AG20443 (cell line): ENCODE measurements at regions not wholly inside any gene's neighbourhood (a gene's known extent, or its start where the extent isn't known, plus 50 kb on each side); places are given as distances from the start of the nearest gene placed in this dataset.

Experiments used
- DNase-seq: peaks from one replicate; pipeline ENCODE4 v3.0.0; 2012; ENCODE audit warnings: low spot score, mixed read lengths

GRCh38 chr18:72470391-72470790 is 73.8 kb downstream of the CBLN2 start:
- DNase-seq, result no peak

- DNase-seq, result no peak
These were observed 76.0 kb downstream of the CBLN2 start for GRCh38 chr18:72468021-72468710.

GRCh38 chr18:72460210-72460680 is 83.9 kb downstream of the CBLN2 start:
- no peak for DNase-seq

- DNase-seq, result no peak
These were observed 85.9 kb downstream of the CBLN2 start for GRCh38 chr18:72458271-72458670.

- no peak for DNase-seq
These were observed 87.3 kb downstream of the CBLN2 start for GRCh38 chr18:72456802-72457201.

- no peak for DNase-seq
These were observed 91.8 kb downstream of the CBLN2 start for GRCh38 chr18:72452328-72452727.

GRCh38 chr18:72444798-72445155 is 99.4 kb downstream of the CBLN2 start:
- DNase-seq, result no peak

GRCh38 chr18:72444111-72444797 is 99.9 kb downstream of the CBLN2 start:
- no peak for DNase-seq

GRCh38 chr18:72436401-72436800 is 107.7 kb downstream of the CBLN2 start:
- DNase-seq, result no peak

- DNase-seq, result no peak
These were observed 110.4 kb downstream of the CBLN2 start for GRCh38 chr18:72433756-72434155.

GRCh38 chr18:72427721-72428120 is 116.4 kb downstream of the CBLN2 start:
- DNase-seq, result no peak

- DNase-seq, result no peak
These were observed 124.2 kb downstream of the CBLN2 start for GRCh38 chr18:72419914-72420313.

GRCh38 chr18:72412927-72413326 is 131.2 kb downstream of the CBLN2 start:
- DNase-seq, result no peak

GRCh38 chr18:72411261-72411660 is 132.9 kb downstream of the CBLN2 start:
- no peak for DNase-seq

GRCh38 chr18:72410399-72410798 is 133.7 kb downstream of the CBLN2 start:
- DNase-seq, result no peak

- no peak for DNase-seq
These were observed 134.2 kb downstream of the CBLN2 start for GRCh38 chr18:72409903-72410302.

- no peak for DNase-seq
These were observed 137.1 kb downstream of the CBLN2 start for GRCh38 chr18:72407048-72407447.

GRCh38 chr18:72391951-72392350 is 152.2 kb downstream of the CBLN2 start:
- no peak for DNase-seq

GRCh38 chr18:72391427-72391826 is 152.7 kb downstream of the CBLN2 start:
- DNase-seq, result no peak

GRCh38 chr18:72378016-72378415 is 166.1 kb downstream of the CBLN2 start:
- DNase-seq, result no peak

GRCh38 chr18:72376256-72376655 is 167.9 kb downstream of the CBLN2 start:
- DNase-seq, result no peak

GRCh38 chr18:72375618-72376017 is 168.5 kb downstream of the CBLN2 start:
- DNase-seq, result no peak

GRCh38 chr18:72372076-72372475 is 172.1 kb downstream of the CBLN2 start:
- DNase-seq, result no peak

GRCh38 chr18:72368308-72368707 is 175.8 kb downstream of the CBLN2 start:
- DNase-seq, result no peak
